H7 (cell line): ENCODE measurements at regions not wholly inside any gene's neighbourhood (a gene's known extent, or its start where the extent isn't known, plus 50 kb on each side); places are given as distances from the start of the nearest gene placed in this dataset.
A peak's percentile ranks its signal among the peaks of the same experiment; 100 is the strongest.
"Not testable (repeated sequence)": the region's sequence is repeated elsewhere in the genome, so short reads cannot be mapped to it uniquely, and the experiment has no call there.

ENCODE experiments used
- DNase-seq: peaks from one replicate; pipeline ENCODE4 v3.0.0; 2012
- H3K27me3 ChIP-seq: 2 replicates; pipeline ENCODE4 v1.6.0; 2011; ENCODE audit warnings: mild to moderate bottlenecking, low read length; ENCODE audit not compliant: control insufficient read depth, insufficient read depth
- H3K36me3 ChIP-seq: replicated peaks from 2 replicates; pipeline ENCODE4 v1.5.1; 2011; ENCODE audit warnings: low read length; ENCODE audit not compliant: control insufficient read depth, insufficient read depth
- H3K4me3 ChIP-seq: 2 replicates; pipeline ENCODE4 v1.5.1; 2011; ENCODE audit warnings: low read depth, mild to moderate bottlenecking, control low read depth, low read length, moderate library complexity; ENCODE audit not compliant: insufficient read depth

DNA sequence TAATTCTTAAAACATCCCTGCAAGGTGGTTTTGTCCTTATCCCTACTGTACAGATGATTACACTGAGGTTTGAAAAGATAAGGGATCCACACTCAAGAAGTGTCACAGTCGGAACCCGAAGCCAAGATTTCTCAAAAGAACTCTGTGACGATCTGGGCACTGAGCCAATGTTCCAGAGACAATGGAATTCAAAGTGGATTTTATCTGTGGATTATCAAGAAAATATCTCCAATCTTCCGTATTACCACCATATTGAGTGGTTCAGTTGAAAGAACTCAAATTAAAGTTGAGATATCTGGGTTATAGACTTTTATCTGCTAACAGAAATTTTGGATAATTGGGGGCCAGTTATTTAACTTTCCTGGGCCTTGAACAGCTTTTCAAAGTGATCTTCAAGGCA is 100.0 kb upstream of the GRAMD1B start:
- no peaks in the 10 kb centered on the region for H3K27me3 ChIP-seq
- H3K36me3 ChIP-seq: no peaks in the 10 kb centered on the region
- no peak overlapping the region for H3K4me3 ChIP-seq
- no peak for DNase-seq

DNA sequence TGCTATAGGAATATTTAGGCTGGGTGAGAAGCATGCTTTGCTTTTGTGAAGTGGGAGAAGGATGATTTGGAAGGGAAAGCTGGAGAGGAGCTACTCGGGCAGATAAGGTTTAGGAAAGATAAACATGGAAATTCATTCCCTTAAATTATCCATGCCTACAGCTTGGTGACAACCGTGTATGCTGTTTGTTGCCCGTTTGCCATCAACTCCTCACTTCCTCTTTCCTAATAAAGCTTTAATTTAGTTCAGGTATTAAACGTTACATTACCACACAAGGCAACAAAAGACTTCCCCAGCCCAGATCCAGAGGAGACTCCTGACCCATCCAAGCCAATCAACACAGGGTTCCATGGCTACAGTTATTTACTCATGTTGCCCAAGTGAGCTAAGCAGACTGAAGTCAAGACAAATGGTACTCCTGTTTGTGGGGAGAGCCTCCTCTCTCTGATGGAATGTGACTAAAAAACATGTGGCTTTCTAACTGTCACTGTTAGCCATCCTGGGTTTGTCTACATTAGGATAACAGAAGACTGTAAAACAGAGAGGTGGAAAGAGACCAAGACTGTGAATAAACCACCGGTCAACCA is 101.7 kb upstream of the GRAMD1B start:
- DNase-seq: no peak
- Histone ChIP-seq H3K4me3 (no peak overlapping the region), H3K27me3 (no peaks in the 10 kb centered on the region), H3K36me3 (no peaks in the 10 kb centered on the region)

DNA sequence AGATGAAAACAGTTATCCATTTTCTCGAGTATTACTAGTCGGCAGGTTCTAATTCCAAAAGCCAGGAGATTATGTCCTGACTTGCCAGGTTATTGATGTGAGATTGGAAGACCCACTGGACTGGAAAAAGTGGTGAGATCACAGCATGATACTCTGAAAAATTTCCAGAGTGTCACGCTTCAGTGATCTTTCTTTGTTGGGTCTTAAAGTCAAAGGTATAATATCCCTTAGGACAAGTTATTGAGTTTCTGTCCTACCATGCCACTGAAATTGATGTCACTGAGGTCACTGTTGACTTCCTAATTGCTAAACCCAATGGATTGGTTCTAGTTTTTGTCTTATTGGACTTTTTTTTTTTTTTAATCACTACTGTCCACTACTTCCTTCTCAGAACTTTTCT is 104.5 kb upstream of the GRAMD1B start:
- Histone ChIP-seq H3K27me3 (no peaks in the 10 kb centered on the region), H3K4me3 (no peak overlapping the region), H3K36me3 (no peaks in the 10 kb centered on the region)
- no peak for DNase-seq

DNA sequence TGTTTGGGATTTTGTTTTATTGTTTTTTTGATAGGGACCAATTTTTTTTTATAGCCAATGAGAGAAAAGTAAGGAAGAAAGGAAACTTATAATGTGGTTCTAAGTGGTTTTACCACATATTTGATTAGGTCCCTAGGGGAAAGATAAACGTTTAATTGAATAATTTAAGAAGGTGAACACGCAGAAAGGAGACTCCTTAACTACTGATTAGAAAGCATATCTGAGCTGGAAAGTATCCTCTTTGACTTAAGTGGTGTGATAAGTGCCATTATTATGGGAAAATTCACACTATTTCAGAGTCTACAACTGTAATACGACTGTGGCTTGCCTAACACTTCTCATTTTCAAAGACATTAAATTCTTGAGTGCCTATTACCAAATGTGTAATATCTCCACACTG is 106.5 kb upstream of the GRAMD1B start:
- DNase-seq: no peak

DNA sequence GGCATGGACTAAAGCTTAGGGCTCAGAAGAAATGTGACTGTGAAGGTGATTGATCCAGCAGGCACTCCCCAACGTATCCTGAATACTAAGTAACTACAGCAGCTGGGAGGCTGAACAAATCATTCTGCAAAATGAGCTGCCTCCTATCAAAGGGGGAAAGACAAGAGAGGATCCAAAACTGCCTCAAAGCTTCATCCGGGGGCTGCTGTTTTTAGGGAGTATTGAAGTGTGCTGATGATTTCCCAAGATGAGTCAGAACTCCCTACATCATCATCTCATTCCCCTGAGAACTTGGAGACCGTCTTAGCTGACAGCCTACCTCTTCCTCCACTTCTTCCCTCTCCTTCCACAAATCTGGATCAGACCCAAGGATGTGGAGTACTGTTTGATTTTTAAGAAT is 108.4 kb upstream of the GRAMD1B start:
- H3K27me3 ChIP-seq: no peaks in the 10 kb centered on the region
- no peaks in the 10 kb centered on the region for H3K36me3 ChIP-seq
- no peak overlapping the region for H3K4me3 ChIP-seq
- DNase-seq: no peak

More for the DNA sequence above, 106.5 kb upstream of the GRAMD1B start:
- no peaks in the 10 kb centered on the region for H3K27me3 ChIP-seq
- H3K36me3 ChIP-seq: no peaks in the 10 kb centered on the region
- H3K4me3 ChIP-seq: no peak overlapping the region

DNA sequence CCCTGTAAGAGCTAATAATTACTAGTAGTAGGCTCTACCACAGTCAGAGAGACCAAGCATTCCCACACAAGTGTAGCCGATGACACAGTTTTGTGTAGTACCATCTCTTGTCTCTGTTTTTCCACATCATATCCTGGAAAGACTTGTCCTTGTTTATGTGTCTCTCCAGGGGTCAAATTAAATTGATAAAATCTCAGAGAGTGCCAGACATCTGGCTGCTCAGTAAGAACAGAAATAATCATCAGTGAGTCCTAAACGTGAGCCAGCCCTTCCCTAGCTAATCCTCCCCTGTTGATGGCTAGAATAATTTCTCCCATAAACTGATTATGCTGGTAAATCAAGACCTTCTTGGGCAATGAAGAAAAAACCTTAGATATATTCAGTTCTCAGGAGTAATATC is 111.4 kb upstream of the GRAMD1B start:
- H3K27me3 ChIP-seq: no peaks in the 10 kb centered on the region
- DNase-seq: no peak
- H3K36me3 ChIP-seq: no peaks in the 10 kb centered on the region
- no peak overlapping the region for H3K4me3 ChIP-seq

DNA sequence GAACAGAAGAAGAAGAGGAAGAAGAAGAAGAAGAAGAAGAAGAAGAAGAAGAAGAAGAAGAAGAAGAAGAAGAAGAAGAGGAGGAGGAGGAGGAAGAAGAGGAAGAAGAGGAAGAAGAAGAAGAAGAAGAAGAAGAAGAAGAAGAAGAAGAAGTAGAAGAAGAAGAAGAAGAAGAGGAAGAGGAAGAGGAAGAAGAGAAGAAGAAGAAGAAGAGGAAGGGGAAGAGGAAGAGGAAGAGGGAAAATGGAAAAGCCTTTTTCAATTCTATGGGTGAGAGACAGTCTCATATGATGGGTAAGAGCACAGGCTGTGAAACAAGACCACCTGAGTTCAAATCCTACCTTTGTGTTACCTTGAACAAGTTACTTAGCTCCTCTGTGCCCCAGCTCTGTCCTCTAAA is 111.9 kb upstream of the GRAMD1B start:
- DNase-seq, H3K27me3 ChIP-seq, H3K4me3 ChIP-seq: not testable (repeated sequence)

DNA sequence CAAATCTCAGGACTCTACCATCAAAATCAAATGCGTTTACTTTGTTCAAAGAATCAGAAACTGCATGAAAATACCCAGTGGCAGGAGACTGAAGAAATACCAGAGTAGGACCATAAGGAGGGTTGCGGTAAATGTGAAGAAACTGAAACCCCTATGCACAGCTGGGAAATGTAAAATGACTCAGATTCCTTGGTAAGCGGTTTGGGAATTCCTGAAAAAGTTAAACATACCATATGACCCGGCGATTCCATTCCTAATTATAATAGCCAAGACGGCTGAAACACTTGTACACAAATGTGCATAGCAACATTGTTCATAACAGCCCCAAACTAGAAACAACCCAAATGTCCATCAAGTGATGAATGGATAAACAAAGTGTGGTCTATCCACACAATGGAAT is 114.1 kb upstream of the GRAMD1B start:
- Histone ChIP-seq H3K27me3 (no peaks in the 10 kb centered on the region), H3K36me3 (no peaks in the 10 kb centered on the region), H3K4me3 (no peak overlapping the region)
- DNase-seq: no peak

More for the DNA sequence above, 111.9 kb upstream of the GRAMD1B start:
- not testable (repeated sequence) for H3K36me3 ChIP-seq

DNA sequence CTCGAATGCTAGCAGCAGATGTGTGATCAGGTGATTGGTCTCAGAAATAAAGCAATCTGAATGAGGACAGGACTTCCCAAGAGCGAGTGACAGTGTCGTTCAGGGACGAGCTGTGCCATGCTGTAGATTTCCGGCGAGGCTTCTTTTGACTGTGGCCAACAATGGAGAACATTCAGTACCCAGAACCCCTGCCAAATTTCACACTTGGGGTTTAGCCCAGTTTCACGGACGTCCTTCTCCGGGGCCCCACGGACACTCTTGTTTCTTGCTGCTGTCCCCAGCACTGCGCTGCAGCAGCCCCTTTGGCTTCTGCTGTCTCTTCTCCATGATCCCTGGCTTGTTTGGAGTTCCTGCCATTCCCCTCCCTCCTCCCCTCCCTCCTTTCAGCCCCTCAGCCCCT is 115.1 kb upstream of the GRAMD1B start:
- DNase-seq: no peak
- H3K4me3 ChIP-seq: no peak overlapping the region
- no peaks in the 10 kb centered on the region for H3K36me3 ChIP-seq
- H3K27me3 ChIP-seq: no peaks in the 10 kb centered on the region

DNA sequence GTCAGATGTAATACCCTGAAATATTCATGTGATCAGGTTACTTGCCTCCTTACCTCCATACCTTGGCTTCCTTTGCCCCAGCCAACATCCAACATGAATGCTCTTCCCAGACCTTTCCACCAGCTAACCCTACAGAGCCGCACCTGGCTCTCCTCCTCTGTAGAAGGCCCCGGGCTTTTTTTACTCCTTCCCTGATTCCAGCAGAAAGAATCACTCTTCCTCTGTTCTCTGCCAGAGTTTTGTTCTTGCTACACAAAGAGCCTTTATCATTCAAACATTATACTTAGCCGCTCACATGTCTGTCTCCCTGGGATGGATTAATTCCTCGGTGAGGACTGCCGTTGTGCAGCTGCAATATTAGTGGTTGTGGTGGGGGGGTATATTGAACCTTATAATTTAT is 116.8 kb upstream of the GRAMD1B start:
- peak; percentile 42 for DNase-seq
- Histone ChIP-seq H3K36me3 (no peaks in the 10 kb centered on the region), H3K4me3 (no peak overlapping the region), H3K27me3 (no peaks in the 10 kb centered on the region)

DNA sequence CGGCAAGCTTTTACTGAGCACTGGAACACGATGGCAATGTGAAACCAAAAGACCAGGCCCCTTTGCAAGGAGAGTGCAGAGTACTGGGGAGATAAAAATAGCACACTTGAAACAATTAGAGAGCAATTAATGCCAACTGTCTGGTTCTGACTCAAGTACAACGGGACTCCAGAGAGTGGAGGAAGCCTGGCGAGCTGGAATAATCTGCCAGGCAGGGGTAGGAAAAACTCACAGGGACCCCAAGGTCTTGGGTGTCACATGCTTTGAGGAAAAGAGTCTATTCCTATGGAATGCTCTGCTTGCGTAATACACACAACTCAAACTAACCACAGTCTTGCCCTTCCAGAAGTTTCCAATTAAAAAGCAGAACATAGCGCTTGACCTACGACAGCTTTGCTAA is 113.0 kb upstream of the CLMP start:
- Histone ChIP-seq H3K27me3 (peaks cover 2% of the 10 kb centered on the region), H3K36me3 (no peaks in the 10 kb centered on the region), H3K4me3 (no peak overlapping the region)
- no peak for DNase-seq

DNA sequence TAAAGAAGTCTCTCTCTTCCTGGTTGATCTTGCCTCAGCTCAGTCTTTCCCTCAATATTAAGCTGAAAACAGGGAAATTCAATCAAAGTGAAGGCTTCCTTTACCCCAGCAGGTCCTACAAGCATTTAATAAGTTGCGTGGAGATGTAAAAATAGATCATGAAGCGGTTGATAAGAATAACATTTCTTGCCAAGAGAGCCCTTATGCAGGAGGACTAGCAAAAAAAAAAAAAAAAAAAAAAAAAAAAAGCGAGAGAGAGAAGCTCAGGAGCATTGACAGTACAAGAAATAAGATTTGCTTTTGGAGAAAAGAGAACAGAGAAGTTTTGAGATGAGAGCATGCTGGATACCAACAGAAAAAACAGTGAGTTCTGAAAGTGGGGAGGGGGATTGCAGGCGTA is 112.2 kb upstream of the CLMP start:
- peaks cover 8% of the 10 kb centered on the region for H3K27me3 ChIP-seq
- DNase-seq: no peak
- H3K4me3 ChIP-seq: no peak overlapping the region
- H3K36me3 ChIP-seq: no peaks in the 10 kb centered on the region

DNA sequence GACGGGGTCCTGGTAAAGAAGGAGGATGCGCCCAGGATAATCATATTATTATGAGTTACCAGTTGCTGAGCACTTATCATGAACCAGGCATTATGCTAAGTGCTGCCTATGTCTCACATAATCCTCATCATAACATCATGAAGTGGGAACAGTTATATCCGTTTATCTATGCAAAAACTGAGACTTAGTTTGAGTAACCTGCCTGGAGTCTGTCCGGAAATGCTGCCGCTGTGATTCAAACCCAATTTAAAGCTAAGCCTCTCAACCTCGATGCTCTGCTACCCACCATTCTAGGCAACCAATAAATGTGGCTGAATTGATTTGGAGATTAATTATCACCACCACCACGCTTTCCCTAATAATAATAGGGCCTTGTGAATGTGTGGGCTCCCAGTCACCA is 111.5 kb upstream of the CLMP start:
- Histone ChIP-seq H3K36me3 (no peaks in the 10 kb centered on the region), H3K4me3 (no peak overlapping the region), H3K27me3 (peaks cover 13% of the 10 kb centered on the region)
- no peak for DNase-seq

DNA sequence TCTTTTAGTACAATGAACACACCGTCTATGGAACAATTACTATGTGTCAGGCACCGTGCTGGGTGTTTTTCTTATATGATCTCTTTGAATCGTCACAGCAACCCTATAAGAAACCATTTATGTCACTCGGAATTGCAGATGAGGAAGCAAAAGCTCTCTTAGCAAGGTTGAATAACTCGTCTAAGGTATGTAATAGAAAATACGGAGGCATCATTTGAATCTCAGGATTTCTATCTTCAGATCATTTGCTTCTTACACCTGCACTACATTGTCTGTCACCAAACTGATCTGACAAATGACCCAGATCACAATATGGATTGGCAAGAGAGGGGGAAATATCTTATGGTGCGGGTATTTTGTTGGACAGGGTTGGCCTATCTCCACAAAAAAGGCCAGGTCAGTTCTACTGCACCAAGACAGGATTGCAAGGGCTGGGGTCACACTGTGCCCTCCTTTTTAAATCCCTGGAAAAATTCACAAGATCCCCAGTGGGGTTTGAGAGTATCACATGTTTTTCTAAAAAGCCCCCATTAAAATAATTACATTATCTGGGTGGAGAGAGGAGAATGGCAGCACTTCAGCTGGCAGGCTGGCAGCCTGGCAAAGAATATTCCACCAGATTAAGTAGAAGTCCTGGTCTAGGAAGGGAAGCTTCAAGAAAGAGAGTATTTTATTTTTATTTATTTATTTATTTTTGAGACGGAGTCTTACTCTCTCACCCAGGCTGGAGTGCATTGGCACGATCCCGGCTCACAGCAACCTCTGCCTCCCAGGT is 110.7 kb upstream of the CLMP start:
- DNase-seq: no peak
- H3K27me3 ChIP-seq: peaks cover 13% of the 10 kb centered on the region

DNA sequence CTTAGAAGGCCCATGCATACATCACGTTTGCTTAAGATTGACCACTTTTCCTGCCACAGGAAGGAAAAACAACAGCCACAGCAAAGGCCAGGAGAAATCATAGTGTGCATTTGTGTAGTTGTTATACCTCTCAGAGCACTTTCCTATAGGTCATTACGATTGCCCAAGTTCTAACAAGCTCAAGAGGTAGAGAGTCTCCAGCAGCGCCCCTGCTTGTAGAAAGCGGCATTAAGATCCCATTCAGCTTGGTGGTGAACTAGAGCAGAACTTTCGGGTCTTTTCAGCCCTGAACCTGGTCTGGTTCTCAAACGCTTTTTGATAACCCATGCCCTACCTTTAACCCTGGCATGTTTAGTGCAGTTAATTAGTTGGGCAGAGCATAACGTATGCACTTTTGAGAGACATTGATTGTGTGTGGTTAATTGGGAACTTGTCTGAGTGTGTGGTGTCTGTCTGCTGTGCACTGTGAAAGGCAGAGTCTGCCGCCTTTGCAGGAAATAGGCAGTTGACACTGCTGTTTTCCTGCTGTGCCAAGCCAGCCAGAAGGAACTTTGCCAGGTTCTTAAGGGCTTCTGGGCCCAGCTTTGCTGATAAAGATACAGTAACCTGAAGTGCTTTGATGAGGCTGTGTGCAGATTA is 109.9 kb upstream of the CLMP start:
- Histone ChIP-seq H3K27me3 (peaks cover 13% of the 10 kb centered on the region), H3K36me3 (no peaks in the 10 kb centered on the region)
- DNase-seq: no peak

More for the DNA sequence above, 110.7 kb upstream of the CLMP start:
- Histone ChIP-seq H3K36me3 (no peaks in the 10 kb centered on the region), H3K4me3 (no peak overlapping the region)

More for the DNA sequence above, 109.9 kb upstream of the CLMP start:
- H3K4me3 ChIP-seq: no peak overlapping the region
